ENCODE measurements at regions not wholly inside any gene's neighbourhood (a gene's known extent, or its start where the extent isn't known, plus 50 kb on each side); places are given as distances from the start of the nearest gene placed in this dataset.

DNA sequence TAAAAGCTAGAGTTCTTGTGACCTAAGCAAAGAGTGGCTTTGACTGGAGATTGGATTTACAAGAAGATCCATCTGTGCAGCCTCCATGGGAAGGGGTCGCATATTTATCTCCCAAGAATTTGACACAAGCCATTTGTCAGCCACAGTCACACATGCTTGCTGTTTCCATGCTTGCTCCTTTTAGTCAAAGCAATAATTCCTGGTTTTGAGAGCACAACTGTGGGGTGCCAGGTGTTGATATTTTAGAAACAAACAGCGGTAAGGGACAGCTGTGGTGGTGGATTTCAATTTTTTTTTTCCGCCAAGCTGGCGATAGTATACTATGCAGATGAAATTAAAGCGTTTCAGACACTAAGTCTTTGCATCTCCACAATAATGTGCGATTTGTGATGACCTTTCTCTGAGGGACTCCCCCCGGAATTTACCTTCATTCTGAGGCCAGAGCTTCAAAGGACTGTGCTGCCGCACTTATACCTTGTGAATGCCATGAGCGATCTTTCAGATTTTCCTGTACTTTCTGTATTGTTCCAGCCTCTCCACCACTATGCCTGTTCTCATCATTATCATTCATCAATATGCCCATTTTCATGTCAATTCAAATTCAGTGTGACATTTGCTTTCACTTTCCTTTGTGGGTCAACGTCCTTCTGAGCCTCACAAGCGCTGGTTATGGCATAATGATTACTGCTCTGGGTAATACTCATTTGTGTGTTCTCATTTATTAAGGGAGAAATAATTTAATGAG is 108.2 kb upstream of the KBTBD8 start:
- H3K27ac ChIP-seq: no peak overlapping the region
- ATAC-seq (no peak), DNase-seq (no peak)
- H3K36me3 ChIP-seq: no peaks in the 10 kb centered on the region
- 74 to 77% (median 75%) methylated on average over 11 of the region's 11 CpGs for WGBS, 4 donors
- no peaks in the 10 kb centered on the region for H3K27me3 ChIP-seq
- intact Hi-C loops (cut with DNase I): no loop called here
- H3K9me3 ChIP-seq: peaks cover 0 to 4% (median 0%) of the 10 kb centered on the region in 12 donors
- H3K4me1 ChIP-seq: no peaks in the 10 kb centered on the region
- TF ChIP-seq POLR2A (IDR thresholded peaks at IDR 0.05) (no peak), CTCF (IDR thresholded peaks at IDR 0.05) (no peak)
- H3K4me3 ChIP-seq: no peak overlapping the region

DNA sequence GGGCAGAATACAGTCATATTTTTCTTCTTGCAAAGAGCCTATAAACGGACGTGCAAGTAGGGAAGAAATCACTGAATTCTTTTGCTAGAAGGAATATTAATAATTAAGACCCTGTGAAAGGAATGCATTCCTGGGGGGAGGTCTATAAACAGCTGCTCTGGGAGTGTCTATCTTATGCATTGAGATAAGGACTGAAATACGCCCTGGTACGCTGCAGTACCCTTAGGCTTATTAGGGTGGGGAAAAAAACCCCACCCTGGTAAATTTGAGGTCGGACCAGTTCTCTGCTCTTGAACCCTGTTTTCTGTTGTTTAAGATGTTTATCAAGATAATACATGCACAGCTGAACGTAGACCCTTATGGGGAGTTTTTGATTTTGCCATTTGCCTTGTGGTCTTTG is 100.0 kb upstream of the KBTBD8 start:
- 71 to 80% (median 72%) methylated on average over 6 of the region's 6 CpGs for WGBS, 4 donors
- TF ChIP-seq POLR2A (IDR thresholded peaks at IDR 0.05) (no peak), CTCF (IDR thresholded peaks at IDR 0.05) (no peak)
- Histone ChIP-seq H3K36me3 (no peaks in the 10 kb centered on the region), H3K4me3 (no peak overlapping the region), H3K27me3 (no peaks in the 10 kb centered on the region), H3K4me1 (no peaks in the 10 kb centered on the region), H3K9me3 (peaks cover 0 to 66% (median 17%) of the 10 kb centered on the region in 12 donors), H3K27ac (no peak overlapping the region)
- intact Hi-C loops (cut with DNase I): no loop called here
- no peak for DNase-seq
- no peak for ATAC-seq

DNA sequence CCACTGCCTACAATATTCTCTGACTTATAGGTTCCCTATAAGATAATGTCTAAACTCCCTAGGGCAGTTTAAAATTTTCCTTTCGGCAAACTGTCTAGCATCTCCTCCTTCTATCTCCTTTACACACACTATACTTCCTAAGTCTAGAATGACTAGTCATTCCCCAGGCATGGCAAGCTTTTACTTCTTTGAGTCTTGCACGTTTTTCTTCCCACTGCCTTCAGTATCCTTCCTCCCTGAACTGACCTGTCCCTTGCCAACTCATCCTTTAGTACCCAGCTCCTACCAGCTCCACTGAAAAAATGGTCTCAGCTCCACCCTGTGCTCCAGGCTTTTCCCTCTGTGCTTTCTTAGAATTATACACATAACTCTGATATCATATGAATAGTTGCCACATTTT is 93.8 kb upstream of the KBTBD8 start:
- Histone ChIP-seq H3K4me1 (no peaks in the 10 kb centered on the region), H3K9me3 (peaks cover 0 to 25% (median 6%) of the 10 kb centered on the region in 12 donors), H3K27me3 (peaks cover 0 to 11% (median 0%) of the 10 kb centered on the region in 9 donors), H3K36me3 (no peaks in the 10 kb centered on the region), H3K27ac (no peak overlapping the region), H3K4me3 (no peak overlapping the region)
- ATAC-seq: no peak
- DNase-seq: no peak
- intact Hi-C loops (cut with DNase I): no loop called here
- 59 to 65% (median 63%) methylated on average over 2 of the region's 2 CpGs for WGBS, 4 donors
- TF ChIP-seq CTCF (IDR thresholded peaks at IDR 0.05) (no peak), POLR2A (IDR thresholded peaks at IDR 0.05) (no peak)

GRCh38 chr3:66904831-66905493 is 93.1 kb upstream of the KBTBD8 start:
- Histone ChIP-seq H3K4me1 (no peaks in the 10 kb centered on the region), H3K9me3 (peaks cover 0 to 19% (median 5%) of the 10 kb centered on the region in 12 donors), H3K27ac (no peak overlapping the region), H3K27me3 (peaks cover 0 to 17% (median 0%) of the 10 kb centered on the region in 9 donors), H3K4me3 (no peak overlapping the region), H3K36me3 (no peaks in the 10 kb centered on the region)
- DNase-seq: no peak
- ATAC-seq: peak in 2 of 4 donors; percentile 24 to 51
- TF ChIP-seq CTCF (IDR thresholded peaks at IDR 0.05) (no peak), POLR2A (IDR thresholded peaks at IDR 0.05) (no peak)
- intact Hi-C loops (cut with DNase I): no loop called here
- 15 to 27% (median 23%) methylated on average over 2 of the region's 2 CpGs for WGBS, 4 donors

All from heart left ventricle (tissue), 16 donors.